Neural cell (in vitro differentiated cells): ENCODE measurements at regions not wholly inside any gene's neighbourhood (a gene's known extent, or its start where the extent isn't known, plus 50 kb on each side); places are given as distances from the start of the nearest gene placed in this dataset.

Source experiments
- EP300 ChIP-seq: fragments of 450-650 bp; conservative IDR thresholded peaks from 2 replicates; pipeline ENCODE4 v1.6.1; 2014; ENCODE audit warnings: antibody characterized with exemption, mild to moderate bottlenecking, moderate library complexity; ENCODE audit not compliant: poor library complexity, severe bottlenecking
- EZH2 ChIP-seq: fragments of 200-600, 300-800 bp; shearing (Covaris generic), sonication (generic); IDR thresholded peaks from 2 replicates; pipeline ENCODE4 v1.6.1; 2014; ENCODE audit warnings: antibody characterized with exemption, low read length, borderline replicate concordance, mild to moderate bottlenecking; ENCODE audit not compliant: insufficient read depth, poor library complexity, severe bottlenecking
- POLR2AphosphoS5 ChIP-seq: IDR thresholded peaks from 2 replicates; pipeline ENCODE4 v1.6.1; 2012
- RAD21 ChIP-seq: fragments of 450-650 bp; conservative IDR thresholded peaks from 2 replicates; pipeline ENCODE4 v1.6.1; 2014; ENCODE audit warnings: antibody characterized with exemption, mild to moderate bottlenecking, moderate library complexity
- SMC3 ChIP-seq: fragments of 450-650 bp; conservative IDR thresholded peaks from 2 replicates; pipeline ENCODE4 v1.6.1; 2014; ENCODE audit warnings: antibody characterized with exemption, mild to moderate bottlenecking, moderate library complexity; ENCODE audit not compliant: poor library complexity
- TAF1 ChIP-seq: IDR thresholded peaks from 2 replicates; pipeline ENCODE4 v1.6.1; 2012; ENCODE audit warnings: low read depth
- TF ChIP-seq, protein P1 (sequence below): fragments of 450-650 bp; IDR thresholded peaks from 2 replicates; pipeline ENCODE4 v1.5.1; 2014; ENCODE audit warnings: antibody characterized with exemption, mild to moderate bottlenecking, moderate library complexity; ENCODE audit not compliant: poor library complexity, severe bottlenecking
- TF ChIP-seq, protein P2 (sequence below): IDR thresholded peaks from 2 replicates; pipeline ENCODE4 v1.6.1; 2012; ENCODE audit warnings: borderline replicate concordance

DNA sequence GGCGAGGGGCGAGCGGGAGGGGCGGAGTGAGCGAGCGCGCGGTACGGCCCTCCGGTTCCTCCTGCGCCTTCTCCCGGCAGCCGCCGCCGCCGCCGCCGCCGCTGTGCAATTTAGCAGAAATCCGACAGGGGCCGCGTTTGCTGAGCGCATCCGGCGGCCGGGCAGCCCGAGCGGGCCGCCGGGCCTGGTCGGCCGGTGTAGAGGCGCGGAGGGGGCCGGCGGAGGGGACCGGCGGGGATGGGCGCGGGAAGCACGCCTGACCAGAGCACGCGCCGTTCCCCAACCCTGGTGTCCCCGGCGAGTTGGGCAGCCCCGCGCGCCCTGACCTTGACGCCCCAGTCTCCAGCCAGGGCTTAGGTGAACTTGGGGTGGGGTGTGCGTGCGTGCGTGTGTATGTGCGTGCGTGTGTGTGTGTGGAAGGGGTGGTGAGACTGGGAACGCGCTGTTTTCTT lies 144.5 kb upstream of the ZNF536 start:
- TF ChIP-seq, protein P1, sequence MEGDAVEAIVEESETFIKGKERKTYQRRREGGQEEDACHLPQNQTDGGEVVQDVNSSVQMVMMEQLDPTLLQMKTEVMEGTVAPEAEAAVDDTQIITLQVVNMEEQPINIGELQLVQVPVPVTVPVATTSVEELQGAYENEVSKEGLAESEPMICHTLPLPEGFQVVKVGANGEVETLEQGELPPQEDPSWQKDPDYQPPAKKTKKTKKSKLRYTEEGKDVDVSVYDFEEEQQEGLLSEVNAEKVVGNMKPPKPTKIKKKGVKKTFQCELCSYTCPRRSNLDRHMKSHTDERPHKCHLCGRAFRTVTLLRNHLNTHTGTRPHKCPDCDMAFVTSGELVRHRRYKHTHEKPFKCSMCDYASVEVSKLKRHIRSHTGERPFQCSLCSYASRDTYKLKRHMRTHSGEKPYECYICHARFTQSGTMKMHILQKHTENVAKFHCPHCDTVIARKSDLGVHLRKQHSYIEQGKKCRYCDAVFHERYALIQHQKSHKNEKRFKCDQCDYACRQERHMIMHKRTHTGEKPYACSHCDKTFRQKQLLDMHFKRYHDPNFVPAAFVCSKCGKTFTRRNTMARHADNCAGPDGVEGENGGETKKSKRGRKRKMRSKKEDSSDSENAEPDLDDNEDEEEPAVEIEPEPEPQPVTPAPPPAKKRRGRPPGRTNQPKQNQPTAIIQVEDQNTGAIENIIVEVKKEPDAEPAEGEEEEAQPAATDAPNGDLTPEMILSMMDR: peak; percentile 78
- TF ChIP-seq POLR2AphosphoS5 (no peak), TAF1 (no peak), SMC3 (peak; percentile 81), EP300 (no peak), EZH2 (no peak), RAD21 (peak; percentile 79)
- TF ChIP-seq, protein P2, sequence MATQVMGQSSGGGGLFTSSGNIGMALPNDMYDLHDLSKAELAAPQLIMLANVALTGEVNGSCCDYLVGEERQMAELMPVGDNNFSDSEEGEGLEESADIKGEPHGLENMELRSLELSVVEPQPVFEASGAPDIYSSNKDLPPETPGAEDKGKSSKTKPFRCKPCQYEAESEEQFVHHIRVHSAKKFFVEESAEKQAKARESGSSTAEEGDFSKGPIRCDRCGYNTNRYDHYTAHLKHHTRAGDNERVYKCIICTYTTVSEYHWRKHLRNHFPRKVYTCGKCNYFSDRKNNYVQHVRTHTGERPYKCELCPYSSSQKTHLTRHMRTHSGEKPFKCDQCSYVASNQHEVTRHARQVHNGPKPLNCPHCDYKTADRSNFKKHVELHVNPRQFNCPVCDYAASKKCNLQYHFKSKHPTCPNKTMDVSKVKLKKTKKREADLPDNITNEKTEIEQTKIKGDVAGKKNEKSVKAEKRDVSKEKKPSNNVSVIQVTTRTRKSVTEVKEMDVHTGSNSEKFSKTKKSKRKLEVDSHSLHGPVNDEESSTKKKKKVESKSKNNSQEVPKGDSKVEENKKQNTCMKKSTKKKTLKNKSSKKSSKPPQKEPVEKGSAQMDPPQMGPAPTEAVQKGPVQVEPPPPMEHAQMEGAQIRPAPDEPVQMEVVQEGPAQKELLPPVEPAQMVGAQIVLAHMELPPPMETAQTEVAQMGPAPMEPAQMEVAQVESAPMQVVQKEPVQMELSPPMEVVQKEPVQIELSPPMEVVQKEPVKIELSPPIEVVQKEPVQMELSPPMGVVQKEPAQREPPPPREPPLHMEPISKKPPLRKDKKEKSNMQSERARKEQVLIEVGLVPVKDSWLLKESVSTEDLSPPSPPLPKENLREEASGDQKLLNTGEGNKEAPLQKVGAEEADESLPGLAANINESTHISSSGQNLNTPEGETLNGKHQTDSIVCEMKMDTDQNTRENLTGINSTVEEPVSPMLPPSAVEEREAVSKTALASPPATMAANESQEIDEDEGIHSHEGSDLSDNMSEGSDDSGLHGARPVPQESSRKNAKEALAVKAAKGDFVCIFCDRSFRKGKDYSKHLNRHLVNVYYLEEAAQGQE: no peak
